ENCODE measurements at regions not wholly inside any gene's neighbourhood (a gene's known extent, or its start where the extent isn't known, plus 50 kb on each side); places are given as distances from the start of the nearest gene placed in this dataset.

DNA sequence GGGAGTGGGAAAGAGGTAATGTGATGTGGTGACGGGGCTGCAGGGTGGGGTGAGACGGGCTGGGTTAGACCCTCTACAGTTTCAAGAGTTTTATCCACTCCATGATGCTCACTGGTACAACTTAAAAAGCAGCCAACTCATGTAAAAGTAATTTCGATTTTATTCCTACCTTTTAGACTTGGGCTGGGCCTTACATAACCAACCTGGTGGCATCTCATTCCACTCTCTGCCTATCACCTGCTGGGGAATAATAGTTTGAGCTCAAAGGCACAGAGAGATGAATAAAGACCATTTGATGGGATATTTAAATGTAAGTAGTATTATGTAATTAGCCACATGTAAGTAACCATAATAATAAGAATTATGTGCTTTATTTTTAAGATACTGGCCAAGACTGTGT lies 366.0 kb upstream of the RNF32 start:
- WGBS (ENCODE audit: low lambda C conversion rate), result 7% methylated on average over 3 of the region's 3 CpGs
- ATAC-seq, result no peak
- POLR2A ChIA-PET, result no interaction called here
- Histone ChIP-seq H3K4me1 (ENCODE audit: insufficient read depth, low read length) (no peaks in the 10 kb centered on the region), H3K79me2 (ENCODE audit: insufficient read depth, low read length) (no peaks in the 10 kb centered on the region), H3K36me3 (replicated peaks in 1 of 2; ENCODE audit: control insufficient read depth in 1 of 2, insufficient read depth in 2 of 2, low read length in 2 of 2) (no peaks in the 10 kb centered on the region), H3K9ac (ENCODE audit: insufficient read depth, low read depth, low read length) (no peak overlapping the region), H3K9me3 (ENCODE audit: low read length) (no peaks in the 10 kb centered on the region), H2AFZ (ENCODE audit: low read length) (no peak overlapping the region), H3K4me3 (replicated peaks in 1 of 3; ENCODE audit: insufficient read depth in 1 of 3, low read depth in 2 of 3, low read length in 3 of 3) (no peak overlapping the region), H3K4me2 (ENCODE audit: low read depth, low read length) (no peak overlapping the region), H4K20me1 (ENCODE audit: insufficient read depth, low read length) (no peaks in the 10 kb centered on the region), H3K27me3 (ENCODE audit: control insufficient read depth in 1 of 2, insufficient read depth in 2 of 2, low read length in 2 of 2) (peaks cover 2 to 13% of the 10 kb centered on the region in 2 experiments; a peak in 3 of 5 replicates), H3K27ac (ENCODE audit: extremely low read length, insufficient read depth, low read length) (no peak overlapping the region)
- in situ Hi-C loops (cut with HindIII; ENCODE audit: extremely low pct_ligation_motif_present, low pct_unique_long_range_greater_than_20kb), result no loop called here
- TF ChIP-seq ZNF598 (CRISPR knock-in tag; IDR thresholded peaks at IDR 0.05; ENCODE audit: borderline replicate concordance), result no peak
- TF ChIP-seq ZNF333 (CRISPR knock-in tag; IDR thresholded peaks at IDR 0.05; ENCODE audit: borderline replicate concordance), result no peak
- TF ChIP-seq, protein P1, sequence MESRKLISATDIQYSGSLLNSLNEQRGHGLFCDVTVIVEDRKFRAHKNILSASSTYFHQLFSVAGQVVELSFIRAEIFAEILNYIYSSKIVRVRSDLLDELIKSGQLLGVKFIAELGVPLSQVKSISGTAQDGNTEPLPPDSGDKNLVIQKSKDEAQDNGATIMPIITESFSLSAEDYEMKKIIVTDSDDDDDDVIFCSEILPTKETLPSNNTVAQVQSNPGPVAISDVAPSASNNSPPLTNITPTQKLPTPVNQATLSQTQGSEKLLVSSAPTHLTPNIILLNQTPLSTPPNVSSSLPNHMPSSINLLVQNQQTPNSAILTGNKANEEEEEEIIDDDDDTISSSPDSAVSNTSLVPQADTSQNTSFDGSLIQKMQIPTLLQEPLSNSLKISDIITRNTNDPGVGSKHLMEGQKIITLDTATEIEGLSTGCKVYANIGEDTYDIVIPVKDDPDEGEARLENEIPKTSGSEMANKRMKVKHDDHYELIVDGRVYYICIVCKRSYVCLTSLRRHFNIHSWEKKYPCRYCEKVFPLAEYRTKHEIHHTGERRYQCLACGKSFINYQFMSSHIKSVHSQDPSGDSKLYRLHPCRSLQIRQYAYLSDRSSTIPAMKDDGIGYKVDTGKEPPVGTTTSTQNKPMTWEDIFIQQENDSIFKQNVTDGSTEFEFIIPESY (CRISPR knock-in tag; IDR thresholded peaks at IDR 0.05), result no peak
- TF ChIP-seq ZNF501 (CRISPR knock-in tag; IDR thresholded peaks at IDR 0.05), result no peak
- no peak for TF ChIP-seq ZBTB37 (CRISPR knock-in tag; IDR thresholded peaks at IDR 0.05)
- TF ChIP-seq ZNF816 (CRISPR knock-in tag; IDR thresholded peaks at IDR 0.05; ENCODE audit: borderline replicate concordance), result no peak
- no peak for TF ChIP-seq MAFK (conservative IDR thresholded peaks at IDR 0.05 in 1 of 2, IDR thresholded peaks at IDR 0.05 in 1 of 2; ENCODE audit: low read length in 2 of 2)
- TF ChIP-seq EP300 (IDR thresholded peaks at IDR 0.05; ENCODE audit: low read depth in 2 of 2, low read length in 2 of 2), result no peak
- TF ChIP-seq EP300 (CRISPR knock-in tag; IDR thresholded peaks at IDR 0.05; ENCODE audit: borderline replicate concordance), result no peak
- no peak for TF ChIP-seq ZNF775 (CRISPR knock-in tag; IDR thresholded peaks at IDR 0.05; ENCODE audit: borderline replicate concordance)
- TF ChIP-seq U2AF1 (optimal IDR thresholded peaks at IDR 0.05; ENCODE audit: low read depth, low read length), result no peak
- no peak for TF ChIP-seq ZBTB3 (CRISPR knock-in tag; IDR thresholded peaks at IDR 0.05; ENCODE audit: borderline replicate concordance, low read depth)
- TF ChIP-seq ZNF234 (CRISPR knock-in tag; conservative IDR thresholded peaks at IDR 0.05), result no peak
- BruUV-seq (replicated peaks), result no TSS peak
- CTCF ChIA-PET (ENCODE audit: low intra/inter-chr PET ratio, low total read pairs), result no interaction called here
- intact Hi-C loops (cut with micrococcal nuclease; ENCODE audit: unreplicated experiment), result no loop called here
- no peak for FAIRE-seq
- DNase-seq (ENCODE audit: low spot score), result no peak

Measured in HepG2 (cell line).